ENCODE measurements at regions not wholly inside any gene's neighbourhood (a gene's known extent, or its start where the extent isn't known, plus 50 kb on each side); places are given as distances from the start of the nearest gene placed in this dataset.

- TF ChIP-seq PRRX2 (CRISPR knock-in tag; IDR thresholded peaks at IDR 0.05) (no peak), RORB (CRISPR knock-in tag; IDR thresholded peaks at IDR 0.05) (no peak), IRF2 (CRISPR knock-in tag; IDR thresholded peaks at IDR 0.05; ENCODE audit: borderline replicate concordance, low read depth) (no peak), FOXP1 (CRISPR knock-in tag; IDR thresholded peaks at IDR 0.05; ENCODE audit: borderline replicate concordance) (no peak)
Measured at GRCh38 chr13:58587183-58587582, 955.6 kb downstream of the PCDH17 start (continued).

DNA sequence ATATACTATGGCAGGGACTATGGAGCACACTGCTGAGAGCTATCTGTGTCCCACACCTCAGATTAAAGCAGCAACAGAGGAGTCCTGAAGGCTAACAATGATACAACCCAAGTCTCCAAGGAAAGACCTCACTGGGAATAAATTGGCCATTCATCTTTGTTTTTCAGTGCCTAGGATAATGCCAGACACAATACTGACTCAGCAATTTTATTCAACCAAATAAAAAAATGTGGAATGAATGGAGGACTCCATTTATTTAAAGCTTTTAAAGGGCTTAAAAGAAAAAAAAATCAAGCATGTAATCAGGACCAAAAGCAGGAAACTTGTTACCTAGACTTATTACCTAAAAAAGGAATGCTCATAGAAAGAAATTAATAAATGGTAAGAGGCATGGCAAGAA lies 960.5 kb downstream of the PCDH17 start:
- Mint-ChIP-seq H3K36me3 (no peaks in the 10 kb centered on the region), H3K9me3 (no peaks in the 10 kb centered on the region), H3K4me1 (peaks cover 12% of the 10 kb centered on the region), H3K27me3 (ENCODE audit: low read depth) (no peaks in the 10 kb centered on the region), H3K4me3 (no peak overlapping the region), H3K27ac (no peak overlapping the region)
- ChIA-PET CTCF (no interaction called here), POLR2A (no interaction called here)
- TF ChIP-seq ZNF138 (CRISPR knock-in tag; conservative IDR thresholded peaks at IDR 0.05) (no peak), ZBTB21 (CRISPR knock-in tag; IDR thresholded peaks at IDR 0.05; ENCODE audit: borderline replicate concordance) (no peak), MXD4 (CRISPR knock-in tag; IDR thresholded peaks at IDR 0.05; ENCODE audit: borderline replicate concordance) (no peak), JAZF1 (CRISPR knock-in tag; IDR thresholded peaks at IDR 0.05) (no peak), ZNF416 (CRISPR knock-in tag; IDR thresholded peaks at IDR 0.05) (no peak)
- ATAC-seq: no peak
- no peak for DNase-seq (ENCODE audit: low spot score)

DNA sequence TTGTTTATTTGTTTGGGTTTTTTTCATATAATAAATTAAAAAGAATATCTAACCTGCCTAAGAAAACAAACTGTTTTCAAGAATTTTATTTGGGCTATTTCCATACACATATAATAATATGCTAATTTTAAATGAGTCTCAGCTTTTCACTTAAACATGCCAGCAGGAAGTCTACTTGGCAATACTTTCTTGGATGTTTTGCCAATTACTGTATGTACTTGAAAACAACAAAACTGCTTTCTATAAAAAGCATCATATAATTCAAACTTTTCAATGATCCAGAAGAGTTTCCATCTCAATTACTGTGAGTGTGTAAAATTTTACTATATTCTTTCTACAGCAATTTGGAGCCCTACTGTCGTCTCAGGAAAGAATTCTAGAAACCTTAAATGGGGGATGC lies 961.2 kb downstream of the PCDH17 start:
- no peak overlapping the region for H3K4me3 Mint-ChIP-seq
- no peaks in the 10 kb centered on the region for H3K9me3 Mint-ChIP-seq
- POLR2A ChIA-PET: no interaction called here
- ATAC-seq (no peak), DNase-seq (ENCODE audit: low spot score) (no peak)
- CTCF ChIA-PET: no interaction called here
- no peaks in the 10 kb centered on the region for H3K36me3 Mint-ChIP-seq
- H3K27ac Mint-ChIP-seq: no peak overlapping the region
- peaks cover 15% of the 10 kb centered on the region for H3K4me1 Mint-ChIP-seq
- TF ChIP-seq ARID4B (CRISPR knock-in tag; IDR thresholded peaks at IDR 0.05; ENCODE audit: borderline replicate concordance): no peak
- no peak for TF ChIP-seq E2F5 (CRISPR knock-in tag; IDR thresholded peaks at IDR 0.05)
- no peaks in the 10 kb centered on the region for H3K27me3 Mint-ChIP-seq (ENCODE audit: low read depth)

DNA sequence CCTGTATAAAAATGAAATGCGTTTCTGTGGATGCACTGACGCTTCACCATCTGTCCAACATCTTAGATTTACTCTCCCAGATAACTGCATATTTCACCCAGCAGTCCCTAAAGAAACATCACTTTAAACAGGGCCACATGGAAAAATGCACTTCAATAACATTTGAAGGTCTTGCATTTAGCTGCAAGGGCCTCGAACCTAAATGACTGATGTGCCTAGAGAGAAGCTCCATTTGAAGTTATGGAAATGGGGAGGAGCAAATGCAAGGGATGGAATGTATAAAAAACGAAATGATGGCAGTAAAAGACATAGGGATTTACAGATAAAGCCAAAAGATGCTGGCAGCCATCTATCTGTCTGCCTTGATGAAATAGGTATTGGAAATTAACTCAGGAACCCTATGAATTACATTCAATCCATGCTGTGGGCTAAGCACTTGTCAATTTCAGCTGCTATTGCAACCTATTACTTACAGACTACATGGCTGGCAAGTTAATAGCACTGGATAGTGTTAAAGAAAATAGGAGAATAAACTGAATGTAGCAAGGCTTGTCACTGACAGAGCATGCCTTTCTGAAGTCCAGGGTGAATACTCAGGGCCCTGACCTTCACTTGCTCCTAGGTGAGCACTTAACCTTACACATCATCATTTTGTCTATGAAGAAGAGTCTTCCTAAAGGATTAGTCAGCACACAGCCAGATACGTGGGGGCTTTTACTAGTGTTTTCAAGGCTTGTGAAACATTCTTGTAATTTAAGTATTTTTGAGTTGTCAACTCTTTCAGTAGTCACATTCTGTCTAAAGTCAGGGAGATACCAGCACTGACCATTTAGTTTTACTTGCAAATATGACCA lies 963.4 kb downstream of the PCDH17 start:
- ChIA-PET POLR2A (no interaction called here), CTCF (no interaction called here)
- Mint-ChIP-seq H3K27me3 (ENCODE audit: low read depth) (no peaks in the 10 kb centered on the region), H3K27ac (no peak overlapping the region), H3K9me3 (no peaks in the 10 kb centered on the region), H3K36me3 (no peaks in the 10 kb centered on the region), H3K4me1 (peaks cover 20% of the 10 kb centered on the region), H3K4me3 (no peak overlapping the region)
- DNase-seq (ENCODE audit: low spot score) (no peak), ATAC-seq (no peak)
- TF ChIP-seq FOXK1 (CRISPR knock-in tag; IDR thresholded peaks at IDR 0.05): no peak
- no peak for TF ChIP-seq HMGA2 (CRISPR knock-in tag; IDR thresholded peaks at IDR 0.05)
- TF ChIP-seq, protein P1, sequence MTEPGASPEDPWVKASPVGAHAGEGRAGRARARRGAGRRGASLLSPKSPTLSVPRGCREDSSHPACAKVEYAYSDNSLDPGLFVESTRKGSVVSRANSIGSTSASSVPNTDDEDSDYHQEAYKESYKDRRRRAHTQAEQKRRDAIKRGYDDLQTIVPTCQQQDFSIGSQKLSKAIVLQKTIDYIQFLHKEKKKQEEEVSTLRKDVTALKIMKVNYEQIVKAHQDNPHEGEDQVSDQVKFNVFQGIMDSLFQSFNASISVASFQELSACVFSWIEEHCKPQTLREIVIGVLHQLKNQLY (CRISPR knock-in tag; IDR thresholded peaks at IDR 0.05): no peak
- TF ChIP-seq NR2C2 (CRISPR knock-in tag; IDR thresholded peaks at IDR 0.05): no peak
- TF ChIP-seq SOX15 (CRISPR knock-in tag; IDR thresholded peaks at IDR 0.05): no peak
- no peak for TF ChIP-seq TEAD1 (CRISPR knock-in tag; IDR thresholded peaks at IDR 0.05)
- no peak for TF ChIP-seq PRRX2 (CRISPR knock-in tag; IDR thresholded peaks at IDR 0.05)
- TF ChIP-seq KAT7 (CRISPR knock-in tag; IDR thresholded peaks at IDR 0.05; ENCODE audit: borderline replicate concordance): no peak
- TF ChIP-seq, protein P2, sequence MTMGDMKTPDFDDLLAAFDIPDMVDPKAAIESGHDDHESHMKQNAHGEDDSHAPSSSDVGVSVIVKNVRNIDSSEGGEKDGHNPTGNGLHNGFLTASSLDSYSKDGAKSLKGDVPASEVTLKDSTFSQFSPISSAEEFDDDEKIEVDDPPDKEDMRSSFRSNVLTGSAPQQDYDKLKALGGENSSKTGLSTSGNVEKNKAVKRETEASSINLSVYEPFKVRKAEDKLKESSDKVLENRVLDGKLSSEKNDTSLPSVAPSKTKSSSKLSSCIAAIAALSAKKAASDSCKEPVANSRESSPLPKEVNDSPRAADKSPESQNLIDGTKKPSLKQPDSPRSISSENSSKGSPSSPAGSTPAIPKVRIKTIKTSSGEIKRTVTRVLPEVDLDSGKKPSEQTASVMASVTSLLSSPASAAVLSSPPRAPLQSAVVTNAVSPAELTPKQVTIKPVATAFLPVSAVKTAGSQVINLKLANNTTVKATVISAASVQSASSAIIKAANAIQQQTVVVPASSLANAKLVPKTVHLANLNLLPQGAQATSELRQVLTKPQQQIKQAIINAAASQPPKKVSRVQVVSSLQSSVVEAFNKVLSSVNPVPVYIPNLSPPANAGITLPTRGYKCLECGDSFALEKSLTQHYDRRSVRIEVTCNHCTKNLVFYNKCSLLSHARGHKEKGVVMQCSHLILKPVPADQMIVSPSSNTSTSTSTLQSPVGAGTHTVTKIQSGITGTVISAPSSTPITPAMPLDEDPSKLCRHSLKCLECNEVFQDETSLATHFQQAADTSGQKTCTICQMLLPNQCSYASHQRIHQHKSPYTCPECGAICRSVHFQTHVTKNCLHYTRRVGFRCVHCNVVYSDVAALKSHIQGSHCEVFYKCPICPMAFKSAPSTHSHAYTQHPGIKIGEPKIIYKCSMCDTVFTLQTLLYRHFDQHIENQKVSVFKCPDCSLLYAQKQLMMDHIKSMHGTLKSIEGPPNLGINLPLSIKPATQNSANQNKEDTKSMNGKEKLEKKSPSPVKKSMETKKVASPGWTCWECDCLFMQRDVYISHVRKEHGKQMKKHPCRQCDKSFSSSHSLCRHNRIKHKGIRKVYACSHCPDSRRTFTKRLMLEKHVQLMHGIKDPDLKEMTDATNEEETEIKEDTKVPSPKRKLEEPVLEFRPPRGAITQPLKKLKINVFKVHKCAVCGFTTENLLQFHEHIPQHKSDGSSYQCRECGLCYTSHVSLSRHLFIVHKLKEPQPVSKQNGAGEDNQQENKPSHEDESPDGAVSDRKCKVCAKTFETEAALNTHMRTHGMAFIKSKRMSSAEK (CRISPR knock-in tag; IDR thresholded peaks at IDR 0.05; ENCODE audit: borderline replicate concordance): no peak
- TF ChIP-seq ZNF671 (CRISPR knock-in tag; IDR thresholded peaks at IDR 0.05): no peak
- TF ChIP-seq CREM (CRISPR knock-in tag; IDR thresholded peaks at IDR 0.05): no peak

All from WTC11 (cell line).